A673 (cell line): ENCODE measurements at regions not wholly inside any gene's neighbourhood (a gene's known extent, or its start where the extent isn't known, plus 50 kb on each side); places are given as distances from the start of the nearest gene placed in this dataset.

Source experiments
- BruUV-seq: library from RNA; stranded (reverse); fragments of 400-500 nt; replicated peaks from 2 replicates; lab custom pipeline; 2021; lab: Mats Ljungman, UMichigan
- CTCF ChIA-PET: fragments of 300-600 bp; sonication (Branson Sonifier 250); formaldehyde crosslinking; loops from one replicate; lab custom pipeline; 2022; ENCODE audit warnings: antibody characterized with exemption; lab: Charles Lee
- POLR2A ChIA-PET: fragments of 300-600 bp; sonication (Branson Sonifier 250); formaldehyde crosslinking; loops from one replicate; lab custom pipeline; 2022; ENCODE audit warnings: antibody characterized with exemption; ENCODE audit not compliant: low non-redundant PET; lab: Charles Lee
- DNase-seq: peaks from one replicate; pipeline ENCODE4 v3.0.0-alpha.2; 2015; ENCODE audit warnings: low spot score
- H3K27ac ChIP-seq: fragments of 200-600 bp; sonication (generic); 2 replicates; pipeline ENCODE4 v1.5.1; 2016; ENCODE audit warnings: mixed run types, low read depth, mild to moderate bottlenecking, mixed read lengths, antibody characterized with exemption, low read length; ENCODE audit not compliant: poor library complexity, severe bottlenecking
- H3K27me3 ChIP-seq: fragments of 200-600 bp; sonication (generic); replicated peaks from 2 replicates; pipeline ENCODE4 v1.6.1; 2017; ENCODE audit warnings: mixed run types, low read depth, mild to moderate bottlenecking, mixed read lengths, antibody characterized with exemption, low read length; ENCODE audit not compliant: insufficient read depth, poor library complexity
- H3K36me3 ChIP-seq: fragments of 200-600 bp; sonication (generic); 2 replicates; pipeline ENCODE4 v1.6.1; 2016; ENCODE audit warnings: mixed run types, mild to moderate bottlenecking, mixed read lengths, antibody characterized with exemption, low read length; ENCODE audit not compliant: insufficient read depth, poor library complexity, severe bottlenecking
- H3K4me1 ChIP-seq: fragments of 200-600 bp; sonication (generic); 2 replicates; pipeline ENCODE4 v1.6.1; 2017; ENCODE audit warnings: mixed run types, mild to moderate bottlenecking, mixed read lengths, antibody characterized with exemption, low read length; ENCODE audit not compliant: insufficient read depth, poor library complexity, severe bottlenecking
- H3K4me3 ChIP-seq: fragments of 200-600 bp; sonication (generic); 2 replicates; pipeline ENCODE4 v1.5.1; 2016; ENCODE audit warnings: low read depth, mixed run types, mild to moderate bottlenecking, mixed read lengths, low read length; ENCODE audit not compliant: poor library complexity, severe bottlenecking
- H3K9me3 ChIP-seq: fragments of 200-600 bp; sonication (generic); 2 replicates; pipeline ENCODE4 v1.6.1; 2016; ENCODE audit warnings: mixed run types, low read depth, mild to moderate bottlenecking, mixed read lengths, antibody characterized with exemption, low read length; ENCODE audit not compliant: poor library complexity, severe bottlenecking
- EZH2 ChIP-seq: fragments of 200-600 bp; sonication (generic); IDR thresholded peaks from 2 replicates; pipeline ENCODE4 v1.6.1; 2017; ENCODE audit warnings: borderline replicate concordance, low read depth, mild to moderate bottlenecking, mixed read lengths, antibody characterized with exemption, low read length; ENCODE audit not compliant: poor library complexity, severe bottlenecking
- intact Hi-C: fragments of 100-400 bp; cut with micrococcal nuclease; formaldehyde crosslinking; loops from one replicate; pipeline ENCODE4 v1.10.0; 2022; ENCODE audit not compliant: unreplicated experiment
- TF ChIP-seq, protein P1 (sequence below): fragments of 300-800, 200-600 bp; sonication (generic); conservative IDR thresholded peaks from 2 replicates; pipeline ENCODE4 v1.5.1; 2017; ENCODE audit warnings: low read depth, mild to moderate bottlenecking, antibody characterized with exemption, low read length, moderate library complexity, mixed read lengths

- intact Hi-C loops: loop anchor here (1.0 kb wide), 2 partner anchors 284 to 400 kb away; no protein-coding TSS in a partner anchor
- no peaks in the 10 kb centered on the region for H3K27me3 ChIP-seq
- CTCF ChIA-PET: interaction anchor here (0.6 to 4.6 kb wide), 15 partner anchors 10 to 1704 kb away, joined by 3 to 86 read pairs (median 5); no protein-coding TSS in a partner anchor
- no peak overlapping the region for H3K27ac ChIP-seq
- peak; percentile 91 for DNase-seq
- no TSS peak for BruUV-seq
- H3K4me1 ChIP-seq: peaks cover 15% of the 10 kb centered on the region
- H3K9me3 ChIP-seq: no peaks in the 10 kb centered on the region
- POLR2A ChIA-PET: no interaction called here
- TF ChIP-seq, protein P1, sequence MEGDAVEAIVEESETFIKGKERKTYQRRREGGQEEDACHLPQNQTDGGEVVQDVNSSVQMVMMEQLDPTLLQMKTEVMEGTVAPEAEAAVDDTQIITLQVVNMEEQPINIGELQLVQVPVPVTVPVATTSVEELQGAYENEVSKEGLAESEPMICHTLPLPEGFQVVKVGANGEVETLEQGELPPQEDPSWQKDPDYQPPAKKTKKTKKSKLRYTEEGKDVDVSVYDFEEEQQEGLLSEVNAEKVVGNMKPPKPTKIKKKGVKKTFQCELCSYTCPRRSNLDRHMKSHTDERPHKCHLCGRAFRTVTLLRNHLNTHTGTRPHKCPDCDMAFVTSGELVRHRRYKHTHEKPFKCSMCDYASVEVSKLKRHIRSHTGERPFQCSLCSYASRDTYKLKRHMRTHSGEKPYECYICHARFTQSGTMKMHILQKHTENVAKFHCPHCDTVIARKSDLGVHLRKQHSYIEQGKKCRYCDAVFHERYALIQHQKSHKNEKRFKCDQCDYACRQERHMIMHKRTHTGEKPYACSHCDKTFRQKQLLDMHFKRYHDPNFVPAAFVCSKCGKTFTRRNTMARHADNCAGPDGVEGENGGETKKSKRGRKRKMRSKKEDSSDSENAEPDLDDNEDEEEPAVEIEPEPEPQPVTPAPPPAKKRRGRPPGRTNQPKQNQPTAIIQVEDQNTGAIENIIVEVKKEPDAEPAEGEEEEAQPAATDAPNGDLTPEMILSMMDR: peak; percentile 100
- no peak for TF ChIP-seq EZH2
- H3K4me3 ChIP-seq: no peak overlapping the region
- no peaks in the 10 kb centered on the region for H3K36me3 ChIP-seq
Observed at GRCh38 chr11:45371251-45372115, 85.3 kb upstream of the SYT13 start.

GRCh38 chr11:45369313-45369712, 83.2 kb upstream of the SYT13 start:
- ChIA-PET CTCF (interaction anchor here (4.6 kb wide), 1 partner anchor 285 kb away, joined by 54 read pairs; no protein-coding TSS in a partner anchor), POLR2A (no interaction called here)
- Histone ChIP-seq H3K4me1 (peaks cover 26% of the 10 kb centered on the region), H3K27me3 (no peaks in the 10 kb centered on the region), H3K27ac (no peak overlapping the region), H3K36me3 (no peaks in the 10 kb centered on the region), H3K4me3 (no peak overlapping the region), H3K9me3 (no peaks in the 10 kb centered on the region)
- intact Hi-C loops: no loop called here
- DNase-seq: no peak
- no TSS peak for BruUV-seq
- TF ChIP-seq, protein P1: no peak
- TF ChIP-seq EZH2: no peak

- ChIA-PET POLR2A (no interaction called here), CTCF (interaction anchor here (1.1 kb wide), 1 partner anchor 403 kb away, joined by 4 read pairs; no protein-coding TSS in a partner anchor)
- peaks cover 26% of the 10 kb centered on the region for H3K4me1 ChIP-seq
- no peak for DNase-seq
- H3K27ac ChIP-seq: no peak overlapping the region
- no peaks in the 10 kb centered on the region for H3K9me3 ChIP-seq
- H3K36me3 ChIP-seq: no peaks in the 10 kb centered on the region
- no peak overlapping the region for H3K4me3 ChIP-seq
- BruUV-seq: no TSS peak
- no peaks in the 10 kb centered on the region for H3K27me3 ChIP-seq
- TF ChIP-seq EZH2: no peak
- TF ChIP-seq, protein P1: no peak
- intact Hi-C loops: no loop called here
Observed at GRCh38 chr11:45368697-45369096, 82.6 kb upstream of the SYT13 start.
